ENCODE measurements at regions not wholly inside any gene's neighbourhood (a gene's known extent, or its start where the extent isn't known, plus 50 kb on each side); places are given as distances from the start of the nearest gene placed in this dataset.

GRCh38 chr2:3914241-3914640 lies 210.9 kb downstream of the DCDC2C start:
- TF ChIP-seq ZHX1 (CRISPR knock-in tag; IDR thresholded peaks at IDR 0.05; ENCODE audit: low read depth) (no peak), ZSCAN22 (CRISPR knock-in tag; IDR thresholded peaks at IDR 0.05) (no peak)
